Mucosa of descending colon (tissue), 3 donors: ENCODE measurements at regions not wholly inside any gene's neighbourhood (a gene's known extent, or its start where the extent isn't known, plus 50 kb on each side); places are given as distances from the start of the nearest gene placed in this dataset.

ENCODE experiments used
- ATAC-seq: fragments of 200-7000 bp; cut with Tn5 transposase; one replicate; pipeline ENCODE4 v1.9.1; 2020; ENCODE audit warnings: mild to moderate bottlenecking, moderate library complexity
- DNase-seq, 3 donors: peaks; one replicate each; pipeline ENCODE4 v3.0.0-alpha.2; 2020
- H3K36me3 ChIP-seq: fragments of 200-600 bp; one replicate; pipeline ENCODE4 v1.8.0; 2021; ENCODE audit warnings: low read depth, mild to moderate bottlenecking
- H3K4me1 ChIP-seq: fragments of 200-600 bp; one replicate; pipeline ENCODE4 v1.8.0; 2021; ENCODE audit warnings: low read depth, mild to moderate bottlenecking
- H3K4me3 ChIP-seq: fragments of 200-600 bp; one replicate; pipeline ENCODE4 v1.8.0; 2021; ENCODE audit warnings: mild to moderate bottlenecking
- H3K9me3 ChIP-seq: fragments of 200-600 bp; one replicate; pipeline ENCODE4 v1.8.0; 2021; ENCODE audit warnings: mild to moderate bottlenecking
- CTCF ChIP-seq: fragments of 200-600 bp; IDR thresholded peaks from one replicate; pipeline ENCODE4 v1.8.0; 2022; ENCODE audit warnings: antibody characterized with exemption, mild to moderate bottlenecking
- intact Hi-C, 2 donors: fragments of 100-400 bp; cut with DNase I in 1 of 2; cut with micrococcal nuclease in 1 of 2; formaldehyde crosslinking; loops; one replicate each; pipeline versions ENCODE4 v1.11.0 to v1.11.1; 2022; cut with DNase I, micrococcal nuclease
- donor health status: DM: no; HTN: no; CAD: no; lungs with moderate emphysema.
- donor health status: DM: no; HTN: no; CAD: no.
- donor health status: DM: no; HTN: yes; CAD: no.

GRCh38 chr5:2981035-2981434 lies 229.6 kb upstream of the IRX2 start:
- Histone ChIP-seq H3K4me1 (no peaks in the 10 kb centered on the region), H3K4me3 (no peak overlapping the region), H3K9me3 (peaks cover 21% of the 10 kb centered on the region), H3K36me3 (no peaks in the 10 kb centered on the region)
- DNase-seq: no peak
- no peak for TF ChIP-seq CTCF
- intact Hi-C loops: no loop called here
- ATAC-seq: no peak

GRCh38 chr5:2960294-2960693 lies 208.8 kb upstream of the IRX2 start:
- TF ChIP-seq CTCF: no peak
- no peaks in the 10 kb centered on the region for H3K36me3 ChIP-seq
- intact Hi-C loops: no loop called here
- DNase-seq (no peak), ATAC-seq (no peak)
- no peaks in the 10 kb centered on the region for H3K4me1 ChIP-seq
- H3K4me3 ChIP-seq: no peak overlapping the region
- peaks cover 67% of the 10 kb centered on the region for H3K9me3 ChIP-seq

- Histone ChIP-seq H3K9me3 (peaks cover 67% of the 10 kb centered on the region), H3K4me3 (no peak overlapping the region), H3K4me1 (no peaks in the 10 kb centered on the region), H3K36me3 (no peaks in the 10 kb centered on the region)
- no peak for ATAC-seq
- intact Hi-C loops: no loop called here
- DNase-seq: no peak
- no peak for TF ChIP-seq CTCF
These were observed 207.5 kb upstream of the IRX2 start for GRCh38 chr5:2958976-2959375.

GRCh38 chr5:2948875-2949274 lies 197.4 kb upstream of the IRX2 start:
- peaks cover 23% of the 10 kb centered on the region for H3K9me3 ChIP-seq
- H3K36me3 ChIP-seq: no peaks in the 10 kb centered on the region
- H3K4me3 ChIP-seq: no peak overlapping the region
- no peaks in the 10 kb centered on the region for H3K4me1 ChIP-seq
- no peak for ATAC-seq
- intact Hi-C loops: no loop called here
- no peak for TF ChIP-seq CTCF
- DNase-seq: no peak

GRCh38 chr5:2946315-2946714 lies 194.8 kb upstream of the IRX2 start:
- Histone ChIP-seq H3K4me1 (no peaks in the 10 kb centered on the region), H3K36me3 (no peaks in the 10 kb centered on the region), H3K4me3 (no peak overlapping the region), H3K9me3 (peaks cover 30% of the 10 kb centered on the region)
- intact Hi-C loops: no loop called here
- ATAC-seq: no peak
- DNase-seq: no peak
- TF ChIP-seq CTCF: no peak

- ATAC-seq: no peak
- intact Hi-C loops: no loop called here
- Histone ChIP-seq H3K36me3 (no peaks in the 10 kb centered on the region), H3K4me1 (no peaks in the 10 kb centered on the region), H3K9me3 (peaks cover 19% of the 10 kb centered on the region), H3K4me3 (no peak overlapping the region)
- DNase-seq: no peak
- TF ChIP-seq CTCF: no peak
These were observed 184.9 kb upstream of the IRX2 start for GRCh38 chr5:2936413-2936812.
